ENCODE measurements at regions not wholly inside any gene's neighbourhood (a gene's known extent, or its start where the extent isn't known, plus 50 kb on each side); places are given as distances from the start of the nearest gene placed in this dataset.

- H3K14ac ChIP-seq (ENCODE audit: low read length) = no peak overlapping the region
- H3K23ac ChIP-seq (ENCODE audit: low read depth, low read length, poor library complexity) = no peak overlapping the region
- no peak for DNase-seq (ENCODE audit: low spot score)
- H2BK5ac ChIP-seq (ENCODE audit: low read length) = no peak overlapping the region
- no peak overlapping the region for H3K4me3 ChIP-seq (ENCODE audit: low read length in 2 of 2)
- H3K79me1 ChIP-seq (ENCODE audit: low read depth, low read length) = no peaks in the 10 kb centered on the region
- H2BK120ac ChIP-seq (ENCODE audit: low read depth, low read length) = no peak overlapping the region
- no peak overlapping the region for H4K8ac ChIP-seq (ENCODE audit: low read depth, low read length)
- no peak overlapping the region for H2BK15ac ChIP-seq (ENCODE audit: low read length)
- H3K4me2 ChIP-seq (ENCODE audit: insufficient read depth, low read length, poor library complexity, severe bottlenecking) = no peak overlapping the region
- no peaks in the 10 kb centered on the region for H3K9me3 ChIP-seq (replicated peaks in 1 of 2; ENCODE audit: control insufficient read depth in 2 of 2, insufficient read depth in 1 of 2, low read depth in 1 of 2, low read length in 2 of 2)
- H3K27me3 ChIP-seq (ENCODE audit: control insufficient read depth in 3 of 3, insufficient read depth in 3 of 3, low read depth in 1 of 3, low read length in 3 of 3) = peaks cover 0 to 3% (median 0%) of the 10 kb centered on the region in 3 experiments
- no peak overlapping the region for H2AFZ ChIP-seq (ENCODE audit: low read length)
- H3K27ac ChIP-seq (replicated peaks; ENCODE audit: low read length) = no peak overlapping the region
- no peaks in the 10 kb centered on the region for H3K4me1 ChIP-seq (ENCODE audit: control insufficient read depth in 2 of 2, insufficient read depth in 1 of 2, low read depth in 1 of 2, low read length in 2 of 2)
- H3K4ac ChIP-seq (ENCODE audit: low read length) = no peak overlapping the region
- H2AK5ac ChIP-seq (ENCODE audit: low read depth, low read length) = no peak overlapping the region
- no peaks in the 10 kb centered on the region for H3K36me3 ChIP-seq (replicated peaks in 1 of 2; ENCODE audit: control insufficient read depth in 2 of 2, insufficient read depth in 2 of 2, low read length in 2 of 2)
- H3K18ac ChIP-seq (ENCODE audit: low read length) = no peak overlapping the region
- H3K9ac ChIP-seq (ENCODE audit: low read depth, low read length, poor library complexity) = no peak overlapping the region
- H4K91ac ChIP-seq (ENCODE audit: low read depth, low read length, poor library complexity) = no peak overlapping the region
- H2BK12ac ChIP-seq (ENCODE audit: low read length) = no peak overlapping the region
- WGBS, 2 donors (ENCODE audit: extremely low coverage in 2 of 2, insufficient read length in 2 of 2, insufficient replicate concordance in 1 of 2) = no CpG with 5 or more reads among the region's 1 CpG
These were observed 237.0 kb upstream of the SLC14A2 start for GRCh38 chr18:45378308-45378707.

- no peak overlapping the region for H3K18ac ChIP-seq (ENCODE audit: low read length)
- H2AK5ac ChIP-seq (ENCODE audit: low read depth, low read length) = no peak overlapping the region
- no peak overlapping the region for H2BK120ac ChIP-seq (ENCODE audit: low read depth, low read length)
- H2AFZ ChIP-seq (ENCODE audit: low read length) = no peak overlapping the region
- no peak overlapping the region for H2BK12ac ChIP-seq (ENCODE audit: low read length)
- no peak overlapping the region for H2BK5ac ChIP-seq (ENCODE audit: low read length)
- H3K27me3 ChIP-seq (ENCODE audit: control insufficient read depth in 3 of 3, insufficient read depth in 3 of 3, low read depth in 1 of 3, low read length in 3 of 3) = peaks cover 0 to 3% (median 0%) of the 10 kb centered on the region in 3 experiments
- no peaks in the 10 kb centered on the region for H3K36me3 ChIP-seq (replicated peaks in 1 of 2; ENCODE audit: control insufficient read depth in 2 of 2, insufficient read depth in 2 of 2, low read length in 2 of 2)
- no peak overlapping the region for H4K8ac ChIP-seq (ENCODE audit: low read depth, low read length)
- H3K9me3 ChIP-seq (replicated peaks in 1 of 2; ENCODE audit: control insufficient read depth in 2 of 2, insufficient read depth in 1 of 2, low read depth in 1 of 2, low read length in 2 of 2) = no peaks in the 10 kb centered on the region
- H4K91ac ChIP-seq (ENCODE audit: low read depth, low read length, poor library complexity) = no peak overlapping the region
- no peaks in the 10 kb centered on the region for H3K79me1 ChIP-seq (ENCODE audit: low read depth, low read length)
- H3K4me3 ChIP-seq (ENCODE audit: low read length in 2 of 2) = no peak overlapping the region
- H3K27ac ChIP-seq (replicated peaks; ENCODE audit: low read length) = no peak overlapping the region
- H3K23ac ChIP-seq (ENCODE audit: low read depth, low read length, poor library complexity) = no peak overlapping the region
- no CpG with 5 or more reads among the region's 5 CpGs for WGBS, 2 donors (ENCODE audit: extremely low coverage in 2 of 2, insufficient read length in 2 of 2, insufficient replicate concordance in 1 of 2)
- DNase-seq (ENCODE audit: low spot score) = no peak
- no peak overlapping the region for H3K4ac ChIP-seq (ENCODE audit: low read length)
- H3K4me2 ChIP-seq (ENCODE audit: insufficient read depth, low read length, poor library complexity, severe bottlenecking) = no peak overlapping the region
- H3K4me1 ChIP-seq (ENCODE audit: control insufficient read depth in 2 of 2, insufficient read depth in 1 of 2, low read depth in 1 of 2, low read length in 2 of 2) = no peaks in the 10 kb centered on the region
- no peak overlapping the region for H2BK15ac ChIP-seq (ENCODE audit: low read length)
- H3K9ac ChIP-seq (ENCODE audit: low read depth, low read length, poor library complexity) = no peak overlapping the region
- H3K14ac ChIP-seq (ENCODE audit: low read length) = no peak overlapping the region
These were observed 236.3 kb upstream of the SLC14A2 start for GRCh38 chr18:45378933-45379332.

- H3K14ac ChIP-seq (ENCODE audit: low read length) = no peak overlapping the region
- WGBS, 2 donors (ENCODE audit: extremely low coverage in 2 of 2, insufficient read length in 2 of 2, insufficient replicate concordance in 1 of 2) = no CpG with 5 or more reads among the region's 1 CpG
- H3K79me1 ChIP-seq (ENCODE audit: low read depth, low read length) = no peaks in the 10 kb centered on the region
- DNase-seq (ENCODE audit: low spot score) = no peak
- H3K36me3 ChIP-seq (replicated peaks in 1 of 2; ENCODE audit: control insufficient read depth in 2 of 2, insufficient read depth in 2 of 2, low read length in 2 of 2) = no peaks in the 10 kb centered on the region
- H2BK15ac ChIP-seq (ENCODE audit: low read length) = no peak overlapping the region
- H2BK120ac ChIP-seq (ENCODE audit: low read depth, low read length) = no peak overlapping the region
- no peak overlapping the region for H4K8ac ChIP-seq (ENCODE audit: low read depth, low read length)
- H3K9ac ChIP-seq (ENCODE audit: low read depth, low read length, poor library complexity) = no peak overlapping the region
- peaks cover 0 to 6% of the 10 kb centered on the region in 2 donors for H3K4me1 ChIP-seq (ENCODE audit: control insufficient read depth in 2 of 2, insufficient read depth in 1 of 2, low read depth in 1 of 2, low read length in 2 of 2)
- H4K91ac ChIP-seq (ENCODE audit: low read depth, low read length, poor library complexity) = no peak overlapping the region
- H3K27me3 ChIP-seq (ENCODE audit: control insufficient read depth in 3 of 3, insufficient read depth in 3 of 3, low read depth in 1 of 3, low read length in 3 of 3) = peaks cover 0 to 3% (median 0%) of the 10 kb centered on the region in 3 experiments
- H2BK5ac ChIP-seq (ENCODE audit: low read length) = no peak overlapping the region
- H2AFZ ChIP-seq (ENCODE audit: low read length) = no peak overlapping the region
- H3K4me2 ChIP-seq (ENCODE audit: insufficient read depth, low read length, poor library complexity, severe bottlenecking) = no peak overlapping the region
- no peak overlapping the region for H3K18ac ChIP-seq (ENCODE audit: low read length)
- no peak overlapping the region for H3K27ac ChIP-seq (replicated peaks; ENCODE audit: low read length)
- H2AK5ac ChIP-seq (ENCODE audit: low read depth, low read length) = no peak overlapping the region
- H2BK12ac ChIP-seq (ENCODE audit: low read length) = no peak overlapping the region
- H3K4me3 ChIP-seq (ENCODE audit: low read length in 2 of 2) = no peak overlapping the region
- H3K9me3 ChIP-seq (replicated peaks in 1 of 2; ENCODE audit: control insufficient read depth in 2 of 2, insufficient read depth in 1 of 2, low read depth in 1 of 2, low read length in 2 of 2) = no peaks in the 10 kb centered on the region
- no peak overlapping the region for H3K23ac ChIP-seq (ENCODE audit: low read depth, low read length, poor library complexity)
- no peak overlapping the region for H3K4ac ChIP-seq (ENCODE audit: low read length)
These were observed 235.4 kb upstream of the SLC14A2 start for GRCh38 chr18:45379903-45380302.

GRCh38 chr18:45381282-45381681 lies 234.0 kb upstream of the SLC14A2 start:
- no peak overlapping the region for H3K4me3 ChIP-seq (ENCODE audit: low read length in 2 of 2)
- H3K27me3 ChIP-seq (ENCODE audit: control insufficient read depth in 3 of 3, insufficient read depth in 3 of 3, low read depth in 1 of 3, low read length in 3 of 3) = no peaks in the 10 kb centered on the region
- H3K4ac ChIP-seq (ENCODE audit: low read length) = no peak overlapping the region
- H3K23ac ChIP-seq (ENCODE audit: low read depth, low read length, poor library complexity) = no peak overlapping the region
- H3K27ac ChIP-seq (replicated peaks; ENCODE audit: low read length) = no peak overlapping the region
- DNase-seq (ENCODE audit: low spot score) = no peak
- peaks cover 0 to 8% of the 10 kb centered on the region in 2 donors for H3K4me1 ChIP-seq (ENCODE audit: control insufficient read depth in 2 of 2, insufficient read depth in 1 of 2, low read depth in 1 of 2, low read length in 2 of 2)
- no peaks in the 10 kb centered on the region for H3K9me3 ChIP-seq (replicated peaks in 1 of 2; ENCODE audit: control insufficient read depth in 2 of 2, insufficient read depth in 1 of 2, low read depth in 1 of 2, low read length in 2 of 2)
- H4K8ac ChIP-seq (ENCODE audit: low read depth, low read length) = no peak overlapping the region
- H3K14ac ChIP-seq (ENCODE audit: low read length) = no peak overlapping the region
- H4K91ac ChIP-seq (ENCODE audit: low read depth, low read length, poor library complexity) = no peak overlapping the region
- no peak overlapping the region for H2BK120ac ChIP-seq (ENCODE audit: low read depth, low read length)
- H2BK12ac ChIP-seq (ENCODE audit: low read length) = no peak overlapping the region
- no peak overlapping the region for H2AFZ ChIP-seq (ENCODE audit: low read length)
- H3K79me1 ChIP-seq (ENCODE audit: low read depth, low read length) = no peaks in the 10 kb centered on the region
- no peak overlapping the region for H2BK5ac ChIP-seq (ENCODE audit: low read length)
- WGBS, 2 donors (ENCODE audit: extremely low coverage in 2 of 2, insufficient read length in 2 of 2, insufficient replicate concordance in 1 of 2) = no CpG with 5 or more reads among the region's 1 CpG
- H3K36me3 ChIP-seq (replicated peaks in 1 of 2; ENCODE audit: control insufficient read depth in 2 of 2, insufficient read depth in 2 of 2, low read length in 2 of 2) = no peaks in the 10 kb centered on the region
- no peak overlapping the region for H3K4me2 ChIP-seq (ENCODE audit: insufficient read depth, low read length, poor library complexity, severe bottlenecking)
- no peak overlapping the region for H3K18ac ChIP-seq (ENCODE audit: low read length)
- H3K9ac ChIP-seq (ENCODE audit: low read depth, low read length, poor library complexity) = no peak overlapping the region
- no peak overlapping the region for H2BK15ac ChIP-seq (ENCODE audit: low read length)
- no peak overlapping the region for H2AK5ac ChIP-seq (ENCODE audit: low read depth, low read length)
